Activated CD8-positive, alpha-beta memory T cell treated with anti-CD3 and anti-CD28 coated beads for 36 hours (primary cell): ENCODE measurements at regions not wholly inside any gene's neighbourhood (a gene's known extent, or its start where the extent isn't known, plus 50 kb on each side); places are given as distances from the start of the nearest gene placed in this dataset.

Source experiments
- CTCF ChIA-PET: fragments of 350-600 bp; sonication (Branson Sonifier 250); formaldehyde crosslinking; loops from one replicate; lab custom pipeline; 2021; ENCODE audit warnings: antibody characterized with exemption; lab: Charles Lee
- POLR2A ChIA-PET: fragments of 350-600 bp; sonication (Branson Sonifier 250); formaldehyde crosslinking; loops from one replicate; lab custom pipeline; 2021; ENCODE audit warnings: antibody characterized with exemption; lab: Charles Lee

DNA sequence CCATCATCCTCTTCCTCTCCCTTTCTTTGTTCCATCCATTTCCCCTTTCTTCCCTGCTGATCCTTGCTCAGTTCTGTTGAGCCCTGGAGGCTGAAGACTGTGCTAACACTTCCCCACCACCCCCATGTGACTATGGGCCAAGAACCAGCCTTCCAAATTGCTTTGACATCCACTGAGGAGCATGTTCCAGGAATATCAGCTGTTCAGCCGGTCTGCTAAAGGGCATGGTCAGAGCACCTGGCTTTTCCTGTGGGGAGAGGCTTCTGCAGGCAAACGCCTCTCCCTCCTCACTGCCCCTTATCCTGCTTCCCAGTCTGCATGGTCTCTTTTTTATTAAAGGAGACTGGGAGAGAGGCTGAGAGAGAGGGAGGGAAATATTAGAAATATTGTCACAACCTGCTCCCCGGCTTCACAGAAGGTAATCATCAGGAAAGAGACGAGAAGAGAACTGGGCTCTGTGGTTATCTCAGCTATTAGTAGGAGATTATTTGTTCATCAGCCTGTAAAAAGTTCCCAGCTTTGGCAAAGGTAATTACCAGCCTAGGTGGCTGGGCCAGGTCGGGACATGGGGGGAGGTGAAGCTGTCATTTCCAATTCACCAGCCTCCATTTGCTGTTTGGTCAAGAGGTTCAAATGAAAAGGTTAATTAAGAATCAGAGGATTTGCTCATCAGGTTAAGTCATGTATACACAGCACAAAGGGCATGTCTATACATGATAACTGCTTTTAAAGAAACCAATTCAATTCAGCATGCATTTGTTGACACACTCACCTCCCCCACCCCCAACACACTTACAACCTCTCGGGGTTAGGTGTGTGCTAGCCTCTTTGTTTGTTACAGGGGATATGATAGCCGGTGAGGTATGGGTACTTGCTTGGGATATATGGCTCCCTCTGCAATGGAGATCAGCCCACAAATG, 83.7 kb upstream of the CRHR1 start:
- ChIA-PET CTCF (interaction anchor here (0.5 kb wide), 1 partner anchor 32 kb away, joined by 3 read pairs; no protein-coding TSS in a partner anchor), POLR2A (no interaction called here)

DNA sequence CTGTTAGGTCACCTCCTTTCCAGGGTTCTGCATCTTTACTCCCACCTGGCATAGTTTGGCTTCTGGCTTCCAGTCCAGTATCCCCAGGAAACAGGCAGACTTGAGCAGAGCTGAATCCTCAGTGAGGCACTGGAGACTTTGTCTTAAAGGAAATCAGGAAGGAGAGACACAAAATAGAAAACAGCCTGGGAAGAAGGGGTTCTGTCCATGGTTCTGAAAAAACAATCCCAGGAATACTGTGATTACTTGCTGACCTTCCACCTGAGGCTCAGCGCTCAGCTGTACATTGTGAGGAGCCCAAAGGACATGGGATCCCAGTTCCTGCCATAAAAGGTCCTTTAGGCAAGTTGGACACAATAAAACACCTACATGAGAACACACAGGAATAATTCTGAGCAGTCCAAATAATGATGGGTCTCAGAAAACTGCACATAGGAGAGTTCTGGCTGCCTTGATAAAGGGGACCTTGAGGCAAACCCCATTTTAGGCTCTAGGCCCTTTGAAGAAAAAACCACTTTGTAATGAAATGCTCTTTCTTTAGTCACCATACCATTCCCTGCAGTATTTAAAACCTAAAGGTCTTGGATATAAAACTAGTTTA, 81.4 kb upstream of the CRHR1 start:
- ChIA-PET POLR2A (no interaction called here), CTCF (no interaction called here)

DNA sequence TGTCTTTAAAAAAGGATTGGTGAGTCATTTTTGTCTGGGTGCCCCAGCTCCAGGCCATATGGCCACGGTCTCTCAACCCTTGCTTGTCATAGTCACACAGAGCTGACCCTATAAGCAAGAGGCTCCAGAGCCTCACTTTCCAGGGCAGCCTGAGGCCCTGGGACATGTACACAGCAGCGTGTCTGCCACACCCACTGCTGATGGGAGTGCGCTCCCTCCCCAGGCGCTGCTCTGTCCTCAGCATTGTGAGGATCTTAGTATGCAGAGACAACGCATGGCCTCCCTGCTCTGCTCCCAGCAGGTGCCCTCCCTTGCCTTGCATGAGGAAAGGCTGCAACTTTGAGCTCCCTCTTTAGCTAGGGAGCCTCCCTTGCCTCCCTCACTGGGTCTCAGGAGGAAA, 80.8 kb upstream of the CRHR1 start:
- CTCF ChIA-PET: no interaction called here
- POLR2A ChIA-PET: no interaction called here

DNA sequence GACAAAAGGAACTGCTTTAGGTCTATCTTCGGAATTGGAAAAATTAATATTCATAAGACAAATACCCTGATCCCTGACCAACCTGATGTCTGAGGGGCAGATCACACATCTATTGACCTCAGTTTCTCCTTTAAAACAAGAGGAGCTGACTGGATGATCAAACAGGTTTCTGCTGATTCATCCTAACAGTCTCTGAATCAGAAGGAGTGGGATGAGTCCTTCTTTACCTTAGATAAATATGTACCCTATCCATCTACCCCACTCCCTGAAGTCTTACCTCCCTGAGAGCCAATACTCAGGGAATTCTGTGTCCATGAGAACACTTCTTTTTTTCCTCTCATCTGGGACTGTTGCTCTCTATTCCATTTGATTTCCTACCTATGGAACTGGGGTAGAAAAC, 80.3 kb upstream of the CRHR1 start:
- CTCF ChIA-PET: no interaction called here

DNA sequence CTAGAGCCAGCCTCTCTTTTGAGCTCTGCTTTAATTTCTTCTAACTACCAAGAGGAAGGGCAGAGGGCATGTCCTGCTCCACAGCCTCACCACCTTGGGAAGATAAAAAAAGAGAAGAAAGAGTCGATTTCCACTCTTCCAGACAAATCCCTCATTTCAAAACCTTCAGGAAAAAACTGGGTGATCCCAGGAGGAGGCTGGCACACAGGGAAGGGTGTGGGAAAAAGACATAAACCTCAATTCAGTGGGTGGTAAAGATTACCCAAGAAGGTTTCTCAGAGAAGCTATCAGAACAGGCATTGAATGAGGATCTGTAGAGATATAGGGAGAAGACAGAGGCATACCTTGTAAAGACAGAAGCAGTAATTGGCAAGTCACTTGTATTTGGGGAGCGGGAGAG, 79.9 kb upstream of the CRHR1 start:
- CTCF ChIA-PET: no interaction called here
- POLR2A ChIA-PET: no interaction called here

More for the DNA sequence above, 80.3 kb upstream of the CRHR1 start:
- POLR2A ChIA-PET: no interaction called here

DNA sequence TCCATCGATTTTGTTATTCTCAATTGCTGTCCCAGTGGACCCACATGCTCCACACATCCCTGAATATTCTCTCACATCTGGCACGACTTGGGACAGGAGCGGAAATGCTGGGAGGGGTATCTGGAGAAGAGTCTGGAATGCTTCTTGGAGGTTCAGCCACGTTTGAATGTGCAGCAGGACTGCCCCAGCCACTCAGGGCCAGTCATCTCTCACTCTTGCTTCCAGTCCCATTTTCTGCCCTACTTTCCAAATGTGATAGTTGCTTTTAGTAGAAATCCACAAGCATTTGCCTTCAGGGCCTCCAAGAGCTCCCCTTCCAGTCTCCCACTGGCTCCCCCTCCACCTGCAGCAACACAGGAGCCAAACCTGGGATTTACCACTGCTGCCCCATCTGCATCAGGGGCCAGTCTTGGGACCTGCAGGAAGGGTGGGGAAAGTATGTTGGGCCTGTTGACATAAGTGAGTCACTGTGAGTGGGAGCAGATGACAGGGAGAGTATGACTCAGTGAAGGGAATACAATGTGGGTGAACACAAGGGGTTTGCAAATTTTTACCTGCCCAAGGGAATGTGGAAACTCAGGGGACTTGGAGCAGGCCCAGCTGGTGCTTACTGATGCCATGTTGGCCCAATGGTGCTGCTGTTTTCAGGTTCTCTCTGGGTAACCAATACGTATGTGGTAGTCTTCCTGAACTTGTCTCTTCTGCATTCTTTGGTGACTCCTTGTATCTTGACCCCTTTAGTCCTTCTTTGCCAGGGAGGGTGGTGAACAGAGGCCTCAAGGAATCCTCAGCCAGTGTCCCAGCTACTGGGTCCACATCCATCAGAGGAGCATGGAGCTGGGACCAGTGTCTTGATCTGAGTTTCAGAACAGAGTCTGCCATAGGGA, 78.8 kb upstream of the CRHR1 start:
- CTCF ChIA-PET: no interaction called here

DNA sequence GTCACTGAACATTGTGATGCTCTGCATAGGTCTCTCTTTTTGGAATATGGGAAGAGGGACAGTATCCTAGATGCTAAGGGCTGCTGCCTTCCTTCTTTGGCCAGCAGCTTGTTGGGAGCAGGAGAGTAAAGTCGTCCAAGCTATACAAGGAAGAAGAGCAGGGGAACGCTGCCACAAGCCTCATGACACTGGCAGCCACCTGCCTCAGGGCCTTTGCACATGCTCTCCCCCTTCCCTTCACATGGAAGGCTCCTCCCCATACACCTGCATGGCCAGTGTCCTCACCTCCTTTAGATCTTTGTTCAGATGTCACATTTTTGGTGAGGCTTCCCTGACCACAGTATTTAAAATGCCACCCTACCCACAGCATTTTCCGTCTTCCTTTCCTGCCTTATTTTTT, 78.1 kb upstream of the CRHR1 start:
- CTCF ChIA-PET: no interaction called here
- POLR2A ChIA-PET: no interaction called here

More for the DNA sequence above, 78.8 kb upstream of the CRHR1 start:
- POLR2A ChIA-PET: no interaction called here

DNA sequence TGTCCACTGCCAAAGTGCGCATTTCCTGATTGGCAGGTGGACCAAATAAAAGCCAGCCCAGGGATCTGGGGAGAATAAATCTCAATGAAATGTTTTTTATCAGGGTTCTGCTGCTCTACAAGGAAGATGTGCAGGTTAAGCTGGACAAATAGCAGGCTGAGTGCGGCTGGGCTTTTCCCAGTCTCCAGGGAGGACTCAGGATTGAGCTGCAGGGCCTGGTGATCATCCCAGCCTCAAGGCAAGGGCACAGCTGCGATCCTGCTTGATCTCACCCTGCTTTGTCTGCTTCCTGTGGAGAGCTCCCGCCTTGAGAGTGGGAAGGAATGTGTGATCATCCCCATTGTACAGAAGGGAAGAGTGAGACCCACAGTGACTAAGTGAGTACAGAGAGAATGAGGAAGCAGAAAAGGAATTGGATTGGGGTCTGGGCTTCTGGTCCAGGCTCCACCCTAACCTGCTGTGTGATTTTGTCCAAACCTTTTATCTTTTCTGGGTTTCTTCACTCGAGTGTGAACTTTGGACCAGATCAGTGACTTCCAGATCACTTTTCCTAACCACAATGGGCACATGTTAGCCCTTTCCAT, 75.3 kb upstream of the CRHR1 start:
- POLR2A ChIA-PET: no interaction called here
- CTCF ChIA-PET: no interaction called here

DNA sequence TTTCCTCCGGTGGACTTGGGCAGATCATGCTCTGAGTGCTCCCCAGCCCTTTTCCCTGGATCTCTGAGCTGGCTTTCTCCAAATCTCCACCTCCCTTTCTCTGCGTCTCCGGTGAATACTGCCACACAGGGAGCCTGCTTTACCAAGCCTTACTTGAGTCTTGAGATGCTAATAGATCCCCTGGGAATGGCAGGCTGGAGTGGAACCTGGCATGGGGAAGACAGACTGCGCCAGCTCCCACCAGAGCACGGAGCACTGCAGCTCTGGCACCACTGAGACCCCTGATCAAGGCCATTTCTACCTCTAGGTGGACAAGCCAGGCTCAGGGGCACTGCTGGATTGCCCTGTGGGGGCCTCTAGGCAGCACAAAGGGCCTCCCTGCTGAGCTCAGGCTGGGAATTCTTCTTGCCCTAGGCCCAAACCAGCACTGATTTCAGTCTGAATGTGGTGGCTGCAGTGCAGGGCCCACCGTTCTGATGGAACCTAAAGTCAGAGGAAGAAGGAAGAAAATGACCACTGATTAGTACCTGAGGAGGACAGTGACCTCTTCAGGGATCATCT, 74.3 kb upstream of the CRHR1 start:
- ChIA-PET CTCF (no interaction called here), POLR2A (no interaction called here)

DNA sequence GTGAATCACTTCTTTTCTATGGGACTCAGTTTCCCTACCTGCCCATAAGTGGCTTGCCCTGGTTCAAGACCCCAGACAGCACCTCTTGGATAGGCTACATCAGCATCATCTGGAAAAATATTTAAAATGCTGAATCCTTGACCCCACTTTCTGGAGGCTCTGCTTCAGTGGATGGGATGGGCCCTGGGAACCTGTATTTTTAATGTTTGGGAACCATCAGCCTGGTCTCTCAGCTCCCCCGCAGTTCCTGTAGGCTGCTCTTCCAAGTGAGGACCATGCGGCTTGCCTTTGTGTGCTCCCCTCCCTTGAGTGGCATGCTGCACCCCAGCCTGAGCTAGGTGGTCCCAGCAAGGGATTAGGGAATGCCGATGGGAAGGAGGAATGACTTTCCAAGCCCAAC, 68.3 kb upstream of the CRHR1 start:
- POLR2A ChIA-PET: no interaction called here

DNA sequence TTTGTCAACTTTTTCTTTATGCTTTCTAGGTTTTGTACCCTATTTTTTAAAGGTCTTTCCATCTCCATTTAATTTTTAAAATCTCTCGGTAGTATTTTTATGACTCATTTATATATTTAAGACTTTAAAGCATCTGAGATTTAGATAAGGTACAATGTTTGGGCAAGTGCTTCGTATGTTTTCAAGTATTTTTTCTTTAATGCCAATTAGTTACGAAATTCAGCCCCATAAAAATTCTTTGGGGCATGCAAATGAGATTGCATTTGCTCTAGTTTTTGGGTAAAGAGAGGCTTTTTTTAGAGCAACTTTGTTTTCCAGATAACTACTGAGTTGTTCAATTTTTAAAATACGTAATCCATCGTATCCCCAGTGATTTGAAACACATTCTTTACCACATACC, 65.3 kb upstream of the CRHR1 start:
- CTCF ChIA-PET: no interaction called here
- POLR2A ChIA-PET: no interaction called here

More for the DNA sequence above, 68.3 kb upstream of the CRHR1 start:
- CTCF ChIA-PET: no interaction called here

DNA sequence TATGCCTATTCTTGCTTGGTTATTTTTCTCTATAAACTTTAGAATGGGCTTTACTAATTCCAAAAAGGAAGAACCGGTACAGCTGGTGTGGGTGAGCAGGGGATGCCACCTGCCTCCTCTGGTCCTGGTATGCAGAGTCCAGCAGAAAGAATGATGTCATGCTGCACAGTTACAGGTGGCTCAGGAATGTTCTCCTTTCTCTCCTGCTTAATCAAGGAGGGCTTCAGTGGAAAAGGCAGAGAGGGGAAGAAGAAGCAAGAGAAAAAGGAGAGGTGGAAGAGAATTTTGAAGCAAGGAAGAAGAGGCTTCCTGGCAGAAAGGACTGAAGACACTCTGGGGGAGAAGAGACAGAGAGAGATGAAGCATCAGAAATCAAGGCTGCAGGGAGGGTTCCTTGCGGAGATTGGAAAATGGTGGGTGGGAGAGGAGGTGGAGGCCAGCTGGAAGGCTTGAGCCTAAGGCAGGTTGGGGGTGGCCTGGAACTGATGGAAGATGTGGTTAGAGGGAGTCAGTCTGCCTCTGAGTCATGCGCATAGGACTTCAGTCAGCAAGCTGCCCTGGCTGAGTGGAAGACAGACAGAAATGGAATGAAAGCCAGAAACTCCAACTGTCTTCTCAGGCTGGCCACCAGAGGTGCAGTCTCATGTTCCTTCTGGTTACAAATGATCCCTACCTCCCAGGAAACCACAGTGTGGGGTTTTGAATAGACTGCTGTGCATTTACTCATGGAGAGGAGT, 64.6 kb upstream of the CRHR1 start:
- POLR2A ChIA-PET: no interaction called here
- CTCF ChIA-PET: no interaction called here

DNA sequence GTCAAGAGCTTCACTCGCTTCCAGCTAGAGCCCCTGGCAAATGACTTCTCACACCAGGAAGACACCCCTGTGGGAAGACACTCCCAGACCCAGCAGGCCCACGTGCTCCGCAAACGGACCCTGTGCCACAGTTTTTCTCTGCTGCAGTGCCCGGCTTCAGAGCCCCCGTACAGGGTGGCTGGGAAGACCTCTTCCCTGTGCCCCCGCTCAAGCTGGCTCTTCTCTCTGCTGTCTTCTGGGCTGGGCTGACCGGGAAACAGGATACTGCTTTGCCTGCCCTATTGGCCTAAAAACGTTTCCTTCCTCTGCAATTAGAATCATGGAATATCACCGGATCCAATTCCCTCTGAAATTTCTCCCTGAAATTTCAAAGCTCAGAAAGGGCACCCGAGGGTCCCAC, 63.7 kb upstream of the CRHR1 start:
- ChIA-PET POLR2A (no interaction called here), CTCF (no interaction called here)

DNA sequence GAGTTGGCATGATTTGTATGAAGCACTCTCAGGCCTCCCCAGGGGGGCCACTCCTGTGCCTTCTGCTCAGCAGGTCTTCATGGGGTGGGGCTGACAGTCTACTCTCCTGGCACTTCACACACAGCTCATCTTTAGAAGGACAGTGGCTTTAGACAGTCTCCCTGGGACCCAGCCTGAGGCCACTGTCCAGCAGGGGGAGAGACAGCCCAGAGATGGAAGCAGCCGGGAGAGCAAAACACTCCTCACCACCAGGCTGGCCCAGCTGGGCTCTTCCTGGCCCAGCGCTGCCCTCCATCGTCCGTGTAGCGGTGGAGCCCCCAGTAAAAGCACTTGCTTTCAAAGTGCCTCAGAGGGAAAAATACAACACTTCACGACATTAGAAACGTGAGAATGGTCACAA, 62.0 kb upstream of the CRHR1 start:
- ChIA-PET CTCF (no interaction called here), POLR2A (no interaction called here)

DNA sequence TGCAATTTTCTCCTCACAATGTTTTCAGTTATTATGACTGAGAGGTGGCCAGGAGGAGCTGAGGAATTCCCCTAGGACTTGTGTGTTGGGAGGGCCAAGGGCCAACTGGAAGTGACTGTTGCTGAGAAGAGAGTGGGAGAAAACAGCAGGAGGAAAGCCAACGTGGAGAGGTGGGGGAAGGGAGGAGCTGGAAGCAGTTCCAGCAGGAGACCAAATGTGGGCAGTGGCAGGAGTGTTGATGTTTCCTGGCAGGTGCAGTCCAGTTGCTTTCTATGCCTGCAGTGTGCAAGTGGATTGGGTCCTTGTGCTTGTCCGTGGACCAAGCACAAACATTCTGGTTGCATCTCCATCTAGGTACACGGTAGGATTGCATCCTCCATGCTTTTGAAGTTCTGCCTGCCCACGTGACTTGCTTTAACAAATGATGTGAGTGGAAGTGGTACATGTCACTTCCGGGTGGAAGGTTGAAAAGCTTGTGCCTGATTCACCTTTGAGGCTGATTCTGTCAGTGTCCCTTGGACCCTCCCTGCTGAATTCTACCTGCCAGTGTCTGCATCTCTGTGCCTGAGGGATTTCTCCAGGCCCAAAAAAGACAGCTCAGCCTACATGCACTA, 54.7 kb upstream of the CRHR1 start:
- ChIA-PET CTCF (no interaction called here), POLR2A (no interaction called here)

DNA sequence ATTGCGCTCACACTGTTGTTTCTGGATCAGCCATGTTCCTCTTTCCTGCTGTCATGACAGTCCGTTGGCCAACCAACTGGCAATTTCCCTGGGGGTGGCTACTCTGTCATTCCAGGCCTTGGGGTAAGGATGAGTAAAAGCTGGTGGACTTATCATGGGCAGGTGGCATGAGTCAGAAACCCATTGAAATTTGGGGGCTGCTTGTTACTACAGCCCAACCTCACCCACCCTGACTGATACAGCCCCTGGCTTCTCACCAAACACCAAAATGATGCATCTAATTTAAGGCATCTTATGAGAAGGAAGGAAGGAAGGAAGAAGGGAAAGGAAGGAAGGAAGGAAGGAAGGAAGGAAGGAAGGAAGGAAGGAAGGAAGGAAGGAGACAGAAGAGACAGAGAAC, 53.9 kb upstream of the CRHR1 start:
- CTCF ChIA-PET: no interaction called here
- POLR2A ChIA-PET: no interaction called here

DNA sequence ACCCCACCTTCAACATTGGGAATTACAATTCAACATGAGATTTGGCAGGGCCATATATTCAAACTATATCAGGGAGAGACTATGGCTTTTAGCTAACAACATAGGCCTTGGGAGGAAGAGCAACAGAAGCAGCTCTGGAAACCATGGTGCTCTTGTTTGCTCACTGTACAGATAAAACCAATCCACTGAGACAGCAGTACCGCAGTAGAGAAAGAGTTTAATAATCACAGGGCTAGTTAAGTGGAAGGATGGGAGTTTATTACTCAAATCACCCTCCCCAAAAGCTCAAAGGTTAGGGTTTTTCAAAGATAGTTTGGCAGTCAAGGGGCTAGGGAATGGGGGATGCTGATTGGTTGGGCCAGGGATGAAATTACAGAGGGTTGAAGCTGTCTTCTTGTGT, 52.7 kb upstream of the CRHR1 start:
- POLR2A ChIA-PET: no interaction called here
- CTCF ChIA-PET: no interaction called here

DNA sequence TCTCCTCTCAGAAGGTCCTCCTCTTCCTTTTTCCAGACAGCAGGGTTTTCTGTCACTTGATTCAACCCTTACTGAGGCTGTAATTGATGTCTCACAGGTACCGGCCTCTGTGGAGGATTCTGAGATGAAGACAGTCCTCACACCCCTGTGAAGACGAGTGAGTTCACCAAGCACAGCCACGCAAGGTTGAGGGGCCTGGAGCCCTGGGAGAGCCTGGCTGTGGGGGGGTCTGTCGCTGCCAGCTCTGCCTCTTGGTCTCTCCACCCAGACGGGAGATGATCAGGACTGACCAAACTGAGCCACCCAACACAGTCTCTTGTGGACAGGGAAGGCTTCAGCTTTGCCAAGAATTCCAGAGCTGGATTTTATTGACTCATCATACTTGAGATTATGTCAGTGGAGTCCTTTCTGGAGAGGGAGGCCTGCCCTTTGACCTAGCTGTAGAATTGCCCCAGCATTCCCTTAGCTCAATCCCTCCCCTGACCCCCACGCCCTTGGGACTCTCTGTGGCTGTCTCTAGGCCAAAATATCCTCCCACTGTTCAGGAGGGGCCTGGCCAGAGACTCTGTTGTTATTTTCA, 51.1 kb upstream of the CRHR1 start:
- POLR2A ChIA-PET: no interaction called here
- CTCF ChIA-PET: interaction anchor here (0.7 kb wide), 1 partner anchor 33 kb away, joined by 3 read pairs; no protein-coding TSS in a partner anchor
